ENCODE measurements at regions not wholly inside any gene's neighbourhood (a gene's known extent, or its start where the extent isn't known, plus 50 kb on each side); places are given as distances from the start of the nearest gene placed in this dataset.

DNA sequence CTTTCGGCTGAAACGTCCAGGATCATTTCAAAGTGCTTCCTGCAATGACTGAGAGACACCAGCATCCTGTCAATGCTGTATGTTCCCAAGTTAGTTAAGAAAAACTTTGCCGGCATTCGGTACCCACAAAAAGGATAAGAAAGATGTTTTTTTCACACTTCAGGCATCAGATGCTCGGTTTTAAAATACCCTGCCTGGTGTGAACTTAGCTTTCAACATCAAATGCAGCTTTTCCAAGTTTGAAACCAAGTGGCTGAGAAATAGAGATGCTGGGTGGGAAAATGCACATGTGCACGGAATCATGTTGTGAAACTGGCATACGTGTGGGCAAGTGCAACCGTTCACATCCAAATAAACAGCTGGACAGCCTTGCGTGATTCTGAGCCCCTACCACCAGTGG is 254.9 kb upstream of the IGF1R start:
- no peaks in the 10 kb centered on the region for H3K9me3 ChIP-seq
- no peak for ATAC-seq
- intact Hi-C loops (cut with DNase I) = no loop called here
- H3K4me1 ChIP-seq = no peaks in the 10 kb centered on the region
- H3K27me3 ChIP-seq = peaks cover 5% of the 10 kb centered on the region
- no peaks in the 10 kb centered on the region for H3K36me3 ChIP-seq
- no peak overlapping the region for H3K27ac ChIP-seq
- TF ChIP-seq, protein P1, sequence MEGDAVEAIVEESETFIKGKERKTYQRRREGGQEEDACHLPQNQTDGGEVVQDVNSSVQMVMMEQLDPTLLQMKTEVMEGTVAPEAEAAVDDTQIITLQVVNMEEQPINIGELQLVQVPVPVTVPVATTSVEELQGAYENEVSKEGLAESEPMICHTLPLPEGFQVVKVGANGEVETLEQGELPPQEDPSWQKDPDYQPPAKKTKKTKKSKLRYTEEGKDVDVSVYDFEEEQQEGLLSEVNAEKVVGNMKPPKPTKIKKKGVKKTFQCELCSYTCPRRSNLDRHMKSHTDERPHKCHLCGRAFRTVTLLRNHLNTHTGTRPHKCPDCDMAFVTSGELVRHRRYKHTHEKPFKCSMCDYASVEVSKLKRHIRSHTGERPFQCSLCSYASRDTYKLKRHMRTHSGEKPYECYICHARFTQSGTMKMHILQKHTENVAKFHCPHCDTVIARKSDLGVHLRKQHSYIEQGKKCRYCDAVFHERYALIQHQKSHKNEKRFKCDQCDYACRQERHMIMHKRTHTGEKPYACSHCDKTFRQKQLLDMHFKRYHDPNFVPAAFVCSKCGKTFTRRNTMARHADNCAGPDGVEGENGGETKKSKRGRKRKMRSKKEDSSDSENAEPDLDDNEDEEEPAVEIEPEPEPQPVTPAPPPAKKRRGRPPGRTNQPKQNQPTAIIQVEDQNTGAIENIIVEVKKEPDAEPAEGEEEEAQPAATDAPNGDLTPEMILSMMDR (IDR thresholded peaks at IDR 0.05) = no peak
- no peak overlapping the region for H3K4me3 ChIP-seq
- no peak for DNase-seq

DNA sequence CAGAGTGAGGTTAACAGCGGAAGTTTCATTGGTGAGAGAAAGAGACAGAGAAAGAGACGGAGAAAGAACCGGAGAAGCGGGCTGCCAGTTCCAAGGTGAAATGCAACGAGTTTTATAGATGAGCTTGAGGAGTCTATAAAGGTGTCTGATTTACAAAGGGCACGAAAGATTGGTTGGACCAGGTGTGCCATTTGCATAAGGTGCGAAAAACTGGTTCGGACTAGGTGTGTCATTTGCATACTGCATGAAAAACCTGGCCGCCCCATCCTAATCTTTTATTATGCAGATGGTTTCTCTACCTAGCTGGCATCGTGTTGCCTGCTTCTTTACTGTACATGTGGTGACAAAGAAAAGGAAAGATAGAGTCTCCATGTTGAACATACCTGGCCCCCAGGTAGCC is 253.8 kb upstream of the IGF1R start:
- intact Hi-C loops (cut with DNase I) = no loop called here
- Histone ChIP-seq H3K36me3 (no peaks in the 10 kb centered on the region), H3K27ac (no peak overlapping the region), H3K4me3 (no peak overlapping the region), H3K9me3 (no peaks in the 10 kb centered on the region), H3K4me1 (no peaks in the 10 kb centered on the region), H3K27me3 (peaks cover 13% of the 10 kb centered on the region)
- ATAC-seq (no peak), DNase-seq (no peak)
- TF ChIP-seq, protein P1 (IDR thresholded peaks at IDR 0.05) = no peak

DNA sequence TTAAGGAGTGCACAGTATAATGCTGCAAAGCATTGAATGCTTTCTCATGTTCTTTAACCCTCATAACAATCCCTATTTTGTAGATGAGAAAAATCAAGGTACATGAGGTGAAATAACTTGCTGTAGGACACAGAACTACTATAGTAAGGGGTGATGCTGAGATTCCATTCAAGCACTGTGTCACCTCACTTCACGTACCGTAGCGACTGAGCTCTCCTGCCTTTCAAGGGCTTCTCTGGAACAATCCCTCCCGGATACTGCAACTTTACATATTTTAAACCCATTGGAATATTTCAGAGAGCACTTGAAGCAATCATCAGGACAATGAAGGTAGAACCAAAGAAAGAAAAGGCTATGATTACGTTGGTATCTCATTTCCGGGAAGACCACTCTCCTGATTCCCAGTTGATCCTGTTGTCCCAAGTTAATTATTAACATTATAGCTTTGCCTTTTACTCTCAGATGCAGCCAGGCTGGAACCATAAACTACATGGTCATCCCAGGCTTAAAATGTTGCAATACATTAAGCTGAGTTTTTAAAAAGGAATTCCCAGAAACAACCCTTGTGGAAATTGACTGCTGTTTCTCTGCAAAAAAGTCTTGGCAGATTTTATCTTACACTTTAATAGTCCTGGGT is 252.2 kb upstream of the IGF1R start:
- DNase-seq (no peak), ATAC-seq (no peak)
- no peaks in the 10 kb centered on the region for H3K4me1 ChIP-seq
- H3K27ac ChIP-seq = no peak overlapping the region
- no peak overlapping the region for H3K4me3 ChIP-seq
- peaks cover 13% of the 10 kb centered on the region for H3K27me3 ChIP-seq
- TF ChIP-seq, protein P1 (IDR thresholded peaks at IDR 0.05) = no peak
- no peaks in the 10 kb centered on the region for H3K36me3 ChIP-seq
- intact Hi-C loops (cut with DNase I) = no loop called here
- no peaks in the 10 kb centered on the region for H3K9me3 ChIP-seq

DNA sequence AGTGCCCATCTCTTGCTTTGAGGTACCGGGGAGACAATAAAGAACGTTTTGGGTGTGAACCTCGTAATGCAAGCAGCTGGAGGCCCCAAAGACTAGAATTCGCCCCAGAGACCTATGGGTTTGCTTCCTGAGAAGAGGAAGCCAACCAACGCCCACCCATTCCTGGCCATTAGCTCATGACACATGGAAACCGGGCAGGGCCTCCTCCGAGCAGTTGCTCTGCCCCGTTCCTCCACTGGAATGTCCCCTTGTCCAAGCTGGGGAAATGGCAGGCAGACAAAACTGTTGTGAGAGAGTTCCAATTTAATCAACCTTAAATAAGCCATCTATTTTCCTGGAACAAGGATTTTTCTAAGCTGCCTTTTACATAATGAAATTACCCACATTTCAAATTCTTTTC is 250.9 kb upstream of the IGF1R start:
- Histone ChIP-seq H3K9me3 (no peaks in the 10 kb centered on the region), H3K4me1 (no peaks in the 10 kb centered on the region), H3K4me3 (no peak overlapping the region), H3K27me3 (peaks cover 13% of the 10 kb centered on the region), H3K27ac (no peak overlapping the region), H3K36me3 (no peaks in the 10 kb centered on the region)
- TF ChIP-seq, protein P1 (IDR thresholded peaks at IDR 0.05) = no peak
- ATAC-seq (no peak), DNase-seq (no peak)
- intact Hi-C loops (cut with DNase I) = no loop called here

DNA sequence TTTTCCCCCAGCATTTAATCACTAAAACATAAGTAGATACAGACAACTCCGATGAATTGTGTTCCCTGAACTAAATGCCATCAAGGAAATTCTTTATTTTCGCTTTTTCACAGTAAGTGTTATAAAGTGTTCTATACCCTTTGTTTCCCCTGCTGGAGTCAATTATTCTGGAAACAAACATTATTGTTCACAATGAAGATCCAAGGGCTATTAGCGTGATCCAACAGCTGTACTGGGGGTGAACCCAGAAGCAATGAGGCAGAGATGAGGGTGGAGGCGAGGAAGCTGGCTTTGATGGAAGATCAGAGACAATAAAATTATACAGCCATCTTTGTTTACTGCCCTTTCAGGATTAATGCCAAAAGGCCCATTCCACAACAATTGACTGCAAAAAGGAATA is 250.3 kb upstream of the IGF1R start:
- intact Hi-C loops (cut with DNase I) = no loop called here
- no peak for ATAC-seq
- DNase-seq = no peak

More for the DNA sequence above, 250.3 kb upstream of the IGF1R start:
- no peaks in the 10 kb centered on the region for H3K4me1 ChIP-seq
- H3K9me3 ChIP-seq = no peaks in the 10 kb centered on the region
- H3K27ac ChIP-seq = no peak overlapping the region
- no peaks in the 10 kb centered on the region for H3K36me3 ChIP-seq
- H3K4me3 ChIP-seq = no peak overlapping the region
- TF ChIP-seq, protein P1 (IDR thresholded peaks at IDR 0.05) = no peak
- H3K27me3 ChIP-seq = peaks cover 13% of the 10 kb centered on the region
